Testis (tissue), 2 donors: ENCODE measurements at regions not wholly inside any gene's neighbourhood (a gene's known extent, or its start where the extent isn't known, plus 50 kb on each side); places are given as distances from the start of the nearest gene placed in this dataset.

Source experiments
- POLR2A ChIP-seq: fragments of 450-650 bp; IDR thresholded peaks from one replicate; pipeline ENCODE4 v1.6.1; 2017; ENCODE audit warnings: antibody characterized with exemption, mild to moderate bottlenecking, moderate library complexity
- TF ChIP-seq, protein P1 (sequence below), 3 experiments: fragments of 450-650 bp in 2 of 3; fragments of 200-600 bp in 1 of 3; sonication (generic) in 1 of 3; IDR thresholded peaks; one replicate each; pipeline ENCODE4 v1.5.1; 2016 to 2019; ENCODE audit warnings: antibody characterized with exemption in 3 of 3, mild to moderate bottlenecking in 2 of 3, moderate library complexity in 1 of 3

DNA sequence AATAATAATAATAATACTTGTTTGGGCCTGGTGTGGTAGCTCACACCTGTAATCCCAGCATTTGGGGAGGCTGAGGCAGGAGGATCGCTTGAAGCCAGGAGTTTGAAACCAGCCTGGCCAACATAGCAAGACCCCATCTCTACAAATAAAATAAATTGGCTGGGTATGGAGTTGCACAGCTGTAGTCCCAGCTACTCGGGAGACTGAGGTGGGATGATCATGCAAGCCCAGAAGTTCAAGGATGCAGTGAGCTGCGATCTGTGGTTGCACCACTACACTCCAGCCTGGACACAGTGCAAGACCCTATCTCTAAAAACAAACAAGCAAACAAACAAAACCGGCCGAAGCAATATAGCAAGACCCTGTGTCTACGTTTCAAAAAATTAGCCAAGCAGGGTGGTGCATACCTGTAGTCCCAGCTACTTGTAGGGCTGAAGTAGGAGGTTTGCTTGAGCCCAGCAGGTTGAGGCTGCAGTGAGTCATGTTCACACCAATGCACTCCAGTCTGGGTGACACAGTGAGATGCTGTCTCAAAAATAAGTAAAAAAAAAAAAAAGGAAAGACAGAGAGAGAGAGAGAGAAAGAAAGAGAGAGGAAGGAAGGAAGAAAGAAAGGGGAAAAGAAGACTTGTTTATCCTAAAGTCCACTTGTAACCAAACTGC lies 85.6 kb upstream of the KDM7A start:
- TF ChIP-seq, protein P1, sequence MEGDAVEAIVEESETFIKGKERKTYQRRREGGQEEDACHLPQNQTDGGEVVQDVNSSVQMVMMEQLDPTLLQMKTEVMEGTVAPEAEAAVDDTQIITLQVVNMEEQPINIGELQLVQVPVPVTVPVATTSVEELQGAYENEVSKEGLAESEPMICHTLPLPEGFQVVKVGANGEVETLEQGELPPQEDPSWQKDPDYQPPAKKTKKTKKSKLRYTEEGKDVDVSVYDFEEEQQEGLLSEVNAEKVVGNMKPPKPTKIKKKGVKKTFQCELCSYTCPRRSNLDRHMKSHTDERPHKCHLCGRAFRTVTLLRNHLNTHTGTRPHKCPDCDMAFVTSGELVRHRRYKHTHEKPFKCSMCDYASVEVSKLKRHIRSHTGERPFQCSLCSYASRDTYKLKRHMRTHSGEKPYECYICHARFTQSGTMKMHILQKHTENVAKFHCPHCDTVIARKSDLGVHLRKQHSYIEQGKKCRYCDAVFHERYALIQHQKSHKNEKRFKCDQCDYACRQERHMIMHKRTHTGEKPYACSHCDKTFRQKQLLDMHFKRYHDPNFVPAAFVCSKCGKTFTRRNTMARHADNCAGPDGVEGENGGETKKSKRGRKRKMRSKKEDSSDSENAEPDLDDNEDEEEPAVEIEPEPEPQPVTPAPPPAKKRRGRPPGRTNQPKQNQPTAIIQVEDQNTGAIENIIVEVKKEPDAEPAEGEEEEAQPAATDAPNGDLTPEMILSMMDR (IDR thresholded peaks at IDR 0.05) = no peak
- no peak for TF ChIP-seq POLR2A
